ENCODE measurements at regions not wholly inside any gene's neighbourhood (a gene's known extent, or its start where the extent isn't known, plus 50 kb on each side); places are given as distances from the start of the nearest gene placed in this dataset.

- Histone ChIP-seq H3K27me3 (ENCODE audit: control insufficient read depth, insufficient read depth, low read length) (no peaks in the 10 kb centered on the region), H3K4me1 (ENCODE audit: control insufficient read depth, insufficient read depth, low read length) (no peaks in the 10 kb centered on the region), H3K4me3 (ENCODE audit: low read length) (no peak overlapping the region), H3K9ac (ENCODE audit: low read length) (no peak overlapping the region), H3K36me3 (ENCODE audit: control insufficient read depth, insufficient read depth, low read length) (no peaks in the 10 kb centered on the region), H3K9me3 (ENCODE audit: control insufficient read depth, low read length) (no peaks in the 10 kb centered on the region)
Measured at GRCh38 chr4:173807347-173807746, 277.3 kb upstream of the HAND2 start.

DNA sequence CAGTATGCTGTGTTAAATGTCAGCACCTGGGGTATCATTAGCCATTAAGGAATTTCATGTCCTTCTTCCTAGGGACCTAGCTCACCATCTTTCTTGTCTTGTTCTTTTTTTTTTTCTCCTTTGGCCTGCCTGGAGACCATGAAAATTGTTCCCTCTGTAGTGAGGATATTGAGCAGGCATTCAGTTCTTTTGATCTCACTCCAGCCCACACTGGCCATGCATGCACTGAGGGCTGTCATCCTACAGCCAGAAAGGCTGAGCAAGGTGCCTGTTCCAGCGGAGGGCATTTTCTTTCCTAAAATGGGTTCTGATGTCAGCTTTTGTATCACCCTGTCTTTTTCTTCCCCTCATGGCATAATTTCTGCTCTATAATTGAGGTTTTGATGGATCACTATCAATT lies 275.9 kb upstream of the HAND2 start:
- Histone ChIP-seq H3K9ac (ENCODE audit: low read length) (no peak overlapping the region), H3K4me1 (ENCODE audit: control insufficient read depth, insufficient read depth, low read length) (no peaks in the 10 kb centered on the region), H3K9me3 (ENCODE audit: control insufficient read depth, low read length) (no peaks in the 10 kb centered on the region), H3K27me3 (ENCODE audit: control insufficient read depth, insufficient read depth, low read length) (no peaks in the 10 kb centered on the region), H3K4me3 (ENCODE audit: low read length) (no peak overlapping the region), H3K36me3 (ENCODE audit: control insufficient read depth, insufficient read depth, low read length) (no peaks in the 10 kb centered on the region)

- Histone ChIP-seq H3K4me1 (ENCODE audit: control insufficient read depth, insufficient read depth, low read length) (no peaks in the 10 kb centered on the region), H3K36me3 (ENCODE audit: control insufficient read depth, insufficient read depth, low read length) (no peaks in the 10 kb centered on the region), H3K9me3 (ENCODE audit: control insufficient read depth, low read length) (no peaks in the 10 kb centered on the region), H3K9ac (ENCODE audit: low read length) (no peak overlapping the region), H3K27me3 (ENCODE audit: control insufficient read depth, insufficient read depth, low read length) (no peaks in the 10 kb centered on the region), H3K4me3 (ENCODE audit: low read length) (no peak overlapping the region)
Measured at GRCh38 chr4:173802662-173803022, 272.6 kb upstream of the HAND2 start.

DNA sequence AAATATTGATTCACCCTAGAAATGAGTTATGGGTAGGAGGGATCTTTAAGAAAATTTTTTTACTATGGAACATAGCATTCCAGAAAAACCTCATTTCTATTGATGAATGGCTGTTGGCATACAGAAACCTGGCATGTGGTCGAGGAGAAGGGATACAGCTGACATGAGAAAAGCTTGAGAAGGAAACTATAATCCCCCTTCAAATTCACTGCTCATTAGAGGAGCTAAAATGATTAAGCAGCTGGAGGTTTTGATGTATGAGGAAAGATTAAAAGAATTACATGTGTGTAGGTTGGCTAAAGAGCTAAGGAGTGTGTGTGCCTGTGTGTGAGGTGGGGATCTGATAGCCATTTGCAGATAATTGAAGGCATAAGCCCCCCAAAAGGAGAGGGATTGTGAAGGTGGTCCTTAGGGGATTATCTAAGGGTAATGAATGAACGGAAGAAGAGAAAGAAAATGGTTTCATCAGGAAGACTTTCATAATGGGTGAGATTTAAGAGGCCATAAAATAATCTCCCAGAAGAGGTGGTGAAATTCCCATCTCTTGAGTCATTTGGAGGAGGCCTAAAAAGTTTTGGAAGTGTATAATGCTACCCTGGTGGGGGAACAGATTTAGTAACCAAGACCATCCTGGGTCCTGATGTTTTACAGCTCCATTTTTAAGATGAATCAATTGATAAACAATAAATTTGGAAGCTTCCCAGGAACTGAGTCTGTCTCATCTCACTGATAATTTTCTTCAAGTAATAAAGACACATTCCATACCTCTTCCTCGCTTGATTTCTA lies 272.0 kb upstream of the HAND2 start:
- H3K27me3 ChIP-seq (ENCODE audit: control insufficient read depth, insufficient read depth, low read length) = no peaks in the 10 kb centered on the region
- no peak overlapping the region for H3K9ac ChIP-seq (ENCODE audit: low read length)
- no peak overlapping the region for H3K4me3 ChIP-seq (ENCODE audit: low read length)
- H3K9me3 ChIP-seq (ENCODE audit: control insufficient read depth, low read length) = no peaks in the 10 kb centered on the region
- no peaks in the 10 kb centered on the region for H3K36me3 ChIP-seq (ENCODE audit: control insufficient read depth, insufficient read depth, low read length)
- no peaks in the 10 kb centered on the region for H3K4me1 ChIP-seq (ENCODE audit: control insufficient read depth, insufficient read depth, low read length)

DNA sequence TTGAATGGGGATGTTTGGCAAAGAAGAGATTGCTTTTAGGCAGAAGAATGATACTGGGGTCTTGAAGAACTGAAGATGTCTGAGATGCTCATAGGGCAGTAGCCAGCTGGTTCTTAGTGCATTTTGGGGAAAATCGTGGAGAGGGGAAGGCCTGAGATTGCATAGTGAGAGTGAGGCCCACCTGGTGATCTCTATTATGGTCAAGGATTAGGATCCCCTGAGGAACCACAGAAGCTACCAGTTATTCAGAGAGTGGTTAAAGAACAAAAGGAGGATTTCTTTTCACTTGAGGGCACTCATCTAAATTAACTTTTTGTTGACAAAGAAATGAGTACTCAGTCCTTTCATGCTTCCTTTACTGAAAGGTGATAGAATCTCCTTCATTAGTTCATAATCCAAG lies 271.3 kb upstream of the HAND2 start:
- Histone ChIP-seq H3K4me3 (ENCODE audit: low read length) (no peak overlapping the region), H3K4me1 (ENCODE audit: control insufficient read depth, insufficient read depth, low read length) (no peaks in the 10 kb centered on the region), H3K27me3 (ENCODE audit: control insufficient read depth, insufficient read depth, low read length) (no peaks in the 10 kb centered on the region), H3K9ac (ENCODE audit: low read length) (no peak overlapping the region), H3K9me3 (ENCODE audit: control insufficient read depth, low read length) (no peaks in the 10 kb centered on the region), H3K36me3 (ENCODE audit: control insufficient read depth, insufficient read depth, low read length) (no peaks in the 10 kb centered on the region)

GRCh38 chr4:173797296-173797695 lies 267.3 kb upstream of the HAND2 start:
- Histone ChIP-seq H3K4me1 (ENCODE audit: control insufficient read depth, insufficient read depth, low read length) (no peaks in the 10 kb centered on the region), H3K9me3 (ENCODE audit: control insufficient read depth, low read length) (no peaks in the 10 kb centered on the region), H3K27me3 (ENCODE audit: control insufficient read depth, insufficient read depth, low read length) (no peaks in the 10 kb centered on the region), H3K4me3 (ENCODE audit: low read length) (no peak overlapping the region), H3K36me3 (ENCODE audit: control insufficient read depth, insufficient read depth, low read length) (no peaks in the 10 kb centered on the region), H3K9ac (ENCODE audit: low read length) (no peak overlapping the region)

GRCh38 chr4:173794662-173795061 lies 264.6 kb upstream of the HAND2 start:
- H3K9ac ChIP-seq (ENCODE audit: low read length) = no peak overlapping the region
- no peaks in the 10 kb centered on the region for H3K9me3 ChIP-seq (ENCODE audit: control insufficient read depth, low read length)
- no peaks in the 10 kb centered on the region for H3K4me1 ChIP-seq (ENCODE audit: control insufficient read depth, insufficient read depth, low read length)
- H3K4me3 ChIP-seq (ENCODE audit: low read length) = no peak overlapping the region
- H3K36me3 ChIP-seq (ENCODE audit: control insufficient read depth, insufficient read depth, low read length) = no peaks in the 10 kb centered on the region
- H3K27me3 ChIP-seq (ENCODE audit: control insufficient read depth, insufficient read depth, low read length) = no peaks in the 10 kb centered on the region

- H3K9ac ChIP-seq (ENCODE audit: low read length) = no peak overlapping the region
- no peaks in the 10 kb centered on the region for H3K4me1 ChIP-seq (ENCODE audit: control insufficient read depth, insufficient read depth, low read length)
- no peaks in the 10 kb centered on the region for H3K27me3 ChIP-seq (ENCODE audit: control insufficient read depth, insufficient read depth, low read length)
- H3K36me3 ChIP-seq (ENCODE audit: control insufficient read depth, insufficient read depth, low read length) = no peaks in the 10 kb centered on the region
- no peak overlapping the region for H3K4me3 ChIP-seq (ENCODE audit: low read length)
- H3K9me3 ChIP-seq (ENCODE audit: control insufficient read depth, low read length) = no peaks in the 10 kb centered on the region
Measured at GRCh38 chr4:173793937-173794510, 264.0 kb upstream of the HAND2 start.

- H3K4me3 ChIP-seq (ENCODE audit: low read length) = no peak overlapping the region
- H3K9ac ChIP-seq (ENCODE audit: low read length) = no peak overlapping the region
- H3K36me3 ChIP-seq (ENCODE audit: control insufficient read depth, insufficient read depth, low read length) = no peaks in the 10 kb centered on the region
Measured at GRCh38 chr4:173782660-173783059, 252.6 kb upstream of the HAND2 start.

DNA sequence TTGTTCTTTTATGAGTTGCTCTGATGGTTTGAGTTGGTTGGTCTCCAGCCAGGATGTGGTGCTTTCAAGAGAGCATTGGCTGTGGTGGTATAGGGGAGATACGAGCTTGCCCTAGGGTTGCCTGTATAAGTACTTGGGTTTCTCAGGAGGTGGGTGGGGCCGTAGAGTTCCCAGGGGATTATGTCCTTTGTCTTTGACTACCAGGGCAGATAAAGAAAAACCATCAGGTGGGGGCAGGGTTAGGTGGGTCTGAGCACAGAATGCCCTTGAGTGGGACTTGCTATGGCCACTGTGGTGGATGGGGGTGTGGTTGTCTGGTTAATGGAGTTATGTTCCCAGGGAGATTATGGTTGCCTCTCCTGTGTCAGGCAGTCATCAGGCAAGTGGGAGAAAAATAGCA lies 247.9 kb upstream of the HAND2 start:
- Histone ChIP-seq H3K4me1 (ENCODE audit: control insufficient read depth, insufficient read depth, low read length) (no peaks in the 10 kb centered on the region), H3K4me3 (ENCODE audit: low read length) (no peak overlapping the region), H3K36me3 (ENCODE audit: control insufficient read depth, insufficient read depth, low read length) (no peaks in the 10 kb centered on the region)

More at GRCh38 chr4:173782660-173783059, 252.6 kb upstream of the HAND2 start:
- Histone ChIP-seq H3K9me3 (ENCODE audit: control insufficient read depth, low read length) (no peaks in the 10 kb centered on the region), H3K27me3 (ENCODE audit: control insufficient read depth, insufficient read depth, low read length) (no peaks in the 10 kb centered on the region), H3K4me1 (ENCODE audit: control insufficient read depth, insufficient read depth, low read length) (no peaks in the 10 kb centered on the region)

DNA sequence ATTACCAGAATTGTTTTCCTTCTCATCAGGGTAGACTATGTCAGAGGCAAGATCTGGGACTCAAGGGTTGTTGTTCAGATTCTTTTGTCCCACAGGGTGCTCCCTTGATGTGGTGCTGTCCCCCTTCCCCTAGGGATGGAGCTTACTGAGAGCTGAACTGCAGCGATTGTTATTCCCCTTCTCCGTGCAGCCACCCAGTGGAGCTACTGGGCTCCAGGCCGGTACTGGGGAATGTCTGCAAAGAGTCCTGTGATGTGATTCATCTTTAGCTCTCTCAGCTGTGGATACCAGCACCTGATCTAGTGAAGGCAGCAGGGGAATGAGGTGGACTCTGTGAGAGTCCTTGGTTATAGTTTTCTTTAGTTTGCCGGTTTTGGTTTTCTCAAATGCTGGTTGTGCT lies 247.4 kb upstream of the HAND2 start:
- H3K4me3 ChIP-seq (ENCODE audit: low read length) = no peak overlapping the region
- no peak overlapping the region for H3K9ac ChIP-seq (ENCODE audit: low read length)
- H3K27me3 ChIP-seq (ENCODE audit: control insufficient read depth, insufficient read depth, low read length) = no peaks in the 10 kb centered on the region
- no peaks in the 10 kb centered on the region for H3K9me3 ChIP-seq (ENCODE audit: control insufficient read depth, low read length)
- H3K36me3 ChIP-seq (ENCODE audit: control insufficient read depth, insufficient read depth, low read length) = no peaks in the 10 kb centered on the region
- no peaks in the 10 kb centered on the region for H3K4me1 ChIP-seq (ENCODE audit: control insufficient read depth, insufficient read depth, low read length)

More for the DNA sequence above, 247.9 kb upstream of the HAND2 start:
- Histone ChIP-seq H3K9ac (ENCODE audit: low read length) (no peak overlapping the region), H3K9me3 (ENCODE audit: control insufficient read depth, low read length) (no peaks in the 10 kb centered on the region), H3K27me3 (ENCODE audit: control insufficient read depth, insufficient read depth, low read length) (no peaks in the 10 kb centered on the region)

GRCh38 chr4:173769568-173769967 lies 239.5 kb upstream of the HAND2 start:
- H3K4me3 ChIP-seq (ENCODE audit: low read length) = no peak overlapping the region
- H3K36me3 ChIP-seq (ENCODE audit: control insufficient read depth, insufficient read depth, low read length) = no peaks in the 10 kb centered on the region
- no peaks in the 10 kb centered on the region for H3K9me3 ChIP-seq (ENCODE audit: control insufficient read depth, low read length)
- H3K9ac ChIP-seq (ENCODE audit: low read length) = no peak overlapping the region
- H3K27me3 ChIP-seq (ENCODE audit: control insufficient read depth, insufficient read depth, low read length) = no peaks in the 10 kb centered on the region
- H3K4me1 ChIP-seq (ENCODE audit: control insufficient read depth, insufficient read depth, low read length) = no peaks in the 10 kb centered on the region
